Chondrocyte (in vitro differentiated cells): ENCODE measurements at regions not wholly inside any gene's neighbourhood (a gene's known extent, or its start where the extent isn't known, plus 50 kb on each side); places are given as distances from the start of the nearest gene placed in this dataset.

ENCODE experiments used
- DNase-seq: peaks from one replicate; pipeline ENCODE4 v3.0.0; 2021; ENCODE audit warnings: mixed read lengths, low spot score
- H3K27ac Mint-ChIP-seq: one replicate; pipeline ENCODE4 v1.8.0; 2021; ENCODE audit warnings: mild to moderate bottlenecking, moderate library complexity, mixed read lengths; ENCODE audit not compliant: unreplicated experiment
- H3K27me3 Mint-ChIP-seq: 2 replicates; pipeline ENCODE4 v1.8.0; 2021; ENCODE audit warnings: low read depth, mixed read lengths
- H3K36me3 Mint-ChIP-seq: 2 replicates; pipeline ENCODE4 v1.8.0; 2021; ENCODE audit warnings: low read depth, mixed read lengths
- H3K4me1 Mint-ChIP-seq: 2 replicates; pipeline ENCODE4 v1.8.0; 2021; ENCODE audit warnings: low read depth, mild to moderate bottlenecking, mixed read lengths
- H3K4me3 Mint-ChIP-seq: one replicate; pipeline ENCODE4 v1.8.0; 2021; ENCODE audit warnings: mild to moderate bottlenecking, moderate library complexity, mixed read lengths; ENCODE audit not compliant: unreplicated experiment
- H3K9me3 Mint-ChIP-seq: 2 replicates; pipeline ENCODE4 v1.8.0; 2021; ENCODE audit warnings: low read depth, mixed read lengths
- TF ChIP-seq, protein P1 (sequence below): fragments of 200-600 bp; sonication (generic); IDR thresholded peaks from 2 replicates; pipeline ENCODE4 v1.5.0; 2021; ENCODE audit warnings: antibody characterized with exemption, mild to moderate bottlenecking, moderate library complexity

DNA sequence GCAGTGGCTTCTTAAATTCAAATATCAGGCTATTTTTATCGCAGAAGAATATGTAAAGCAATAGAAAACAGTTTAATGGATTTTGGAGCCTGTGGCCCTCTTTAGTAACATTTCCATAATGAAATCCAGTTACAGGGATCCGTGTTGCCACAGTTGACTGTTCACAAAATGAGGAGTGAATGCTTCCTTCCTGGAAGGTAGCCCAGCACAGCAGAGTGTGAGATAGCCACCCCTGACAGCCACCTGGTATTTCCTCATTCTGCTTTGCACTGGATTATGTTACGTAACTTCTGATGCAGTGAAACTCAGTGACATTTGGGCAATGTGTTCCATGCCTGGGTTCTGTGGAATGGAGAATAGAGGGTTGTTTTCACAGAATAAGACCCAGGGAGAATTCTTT lies 517.2 kb downstream of the RBFOX1 start:
- peaks cover 6% of the 10 kb centered on the region for H3K9me3 Mint-ChIP-seq
- H3K27me3 Mint-ChIP-seq: no peaks in the 10 kb centered on the region
- H3K4me3 Mint-ChIP-seq: no peak overlapping the region
- no peak for DNase-seq
- H3K36me3 Mint-ChIP-seq: no peaks in the 10 kb centered on the region
- TF ChIP-seq, protein P1, sequence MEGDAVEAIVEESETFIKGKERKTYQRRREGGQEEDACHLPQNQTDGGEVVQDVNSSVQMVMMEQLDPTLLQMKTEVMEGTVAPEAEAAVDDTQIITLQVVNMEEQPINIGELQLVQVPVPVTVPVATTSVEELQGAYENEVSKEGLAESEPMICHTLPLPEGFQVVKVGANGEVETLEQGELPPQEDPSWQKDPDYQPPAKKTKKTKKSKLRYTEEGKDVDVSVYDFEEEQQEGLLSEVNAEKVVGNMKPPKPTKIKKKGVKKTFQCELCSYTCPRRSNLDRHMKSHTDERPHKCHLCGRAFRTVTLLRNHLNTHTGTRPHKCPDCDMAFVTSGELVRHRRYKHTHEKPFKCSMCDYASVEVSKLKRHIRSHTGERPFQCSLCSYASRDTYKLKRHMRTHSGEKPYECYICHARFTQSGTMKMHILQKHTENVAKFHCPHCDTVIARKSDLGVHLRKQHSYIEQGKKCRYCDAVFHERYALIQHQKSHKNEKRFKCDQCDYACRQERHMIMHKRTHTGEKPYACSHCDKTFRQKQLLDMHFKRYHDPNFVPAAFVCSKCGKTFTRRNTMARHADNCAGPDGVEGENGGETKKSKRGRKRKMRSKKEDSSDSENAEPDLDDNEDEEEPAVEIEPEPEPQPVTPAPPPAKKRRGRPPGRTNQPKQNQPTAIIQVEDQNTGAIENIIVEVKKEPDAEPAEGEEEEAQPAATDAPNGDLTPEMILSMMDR: no peak
- no peaks in the 10 kb centered on the region for H3K4me1 Mint-ChIP-seq
- H3K27ac Mint-ChIP-seq: no peak overlapping the region

DNA sequence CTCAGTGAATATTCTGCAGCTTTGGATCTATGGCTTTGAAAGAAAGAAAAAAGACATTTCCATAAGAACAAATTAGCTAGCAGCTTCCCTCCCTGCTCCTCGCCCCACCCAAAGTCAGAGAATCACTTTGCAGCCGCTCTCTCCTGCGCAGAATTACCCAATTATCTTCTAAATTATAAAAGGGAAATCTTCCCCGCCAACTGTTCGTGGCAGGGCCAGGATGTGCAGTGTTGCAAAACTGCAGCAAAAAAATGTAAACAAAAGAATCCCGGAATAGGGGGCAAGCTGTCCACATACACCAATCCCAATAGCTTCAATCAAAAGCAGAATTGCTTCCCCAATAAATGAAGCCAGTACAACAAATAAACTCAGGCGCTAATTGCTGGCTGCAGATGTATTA lies 510.6 kb downstream of the RBFOX1 start:
- Mint-ChIP-seq H3K27ac (no peak overlapping the region), H3K4me3 (no peak overlapping the region), H3K36me3 (no peaks in the 10 kb centered on the region), H3K27me3 (no peaks in the 10 kb centered on the region), H3K9me3 (peaks cover 20% of the 10 kb centered on the region), H3K4me1 (no peaks in the 10 kb centered on the region)
- DNase-seq: no peak
- TF ChIP-seq, protein P1: no peak

DNA sequence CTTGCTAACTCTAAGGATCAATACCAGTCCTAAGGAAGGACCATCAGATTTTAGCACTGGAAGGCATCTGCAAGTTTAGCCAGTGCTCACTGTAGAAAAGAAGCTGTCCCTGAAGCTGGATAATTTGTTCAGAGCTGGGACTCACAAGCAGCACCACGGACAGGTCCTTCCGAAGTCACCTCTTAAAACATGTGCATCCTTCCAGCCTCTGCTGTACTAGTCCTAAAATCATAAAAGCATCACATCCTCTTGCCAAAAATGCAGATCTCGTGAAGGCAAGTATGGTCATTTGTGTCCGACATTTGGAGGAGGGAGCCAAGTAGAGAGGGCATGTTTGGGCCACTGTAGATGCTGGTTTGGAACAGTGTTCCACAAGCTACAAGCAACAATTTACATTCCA lies 506.9 kb downstream of the RBFOX1 start:
- no peaks in the 10 kb centered on the region for H3K36me3 Mint-ChIP-seq
- peaks cover 16% of the 10 kb centered on the region for H3K9me3 Mint-ChIP-seq
- no peak for DNase-seq
- no peak overlapping the region for H3K4me3 Mint-ChIP-seq
- no peaks in the 10 kb centered on the region for H3K27me3 Mint-ChIP-seq
- no peak overlapping the region for H3K27ac Mint-ChIP-seq
- H3K4me1 Mint-ChIP-seq: no peaks in the 10 kb centered on the region
- TF ChIP-seq, protein P1: no peak

DNA sequence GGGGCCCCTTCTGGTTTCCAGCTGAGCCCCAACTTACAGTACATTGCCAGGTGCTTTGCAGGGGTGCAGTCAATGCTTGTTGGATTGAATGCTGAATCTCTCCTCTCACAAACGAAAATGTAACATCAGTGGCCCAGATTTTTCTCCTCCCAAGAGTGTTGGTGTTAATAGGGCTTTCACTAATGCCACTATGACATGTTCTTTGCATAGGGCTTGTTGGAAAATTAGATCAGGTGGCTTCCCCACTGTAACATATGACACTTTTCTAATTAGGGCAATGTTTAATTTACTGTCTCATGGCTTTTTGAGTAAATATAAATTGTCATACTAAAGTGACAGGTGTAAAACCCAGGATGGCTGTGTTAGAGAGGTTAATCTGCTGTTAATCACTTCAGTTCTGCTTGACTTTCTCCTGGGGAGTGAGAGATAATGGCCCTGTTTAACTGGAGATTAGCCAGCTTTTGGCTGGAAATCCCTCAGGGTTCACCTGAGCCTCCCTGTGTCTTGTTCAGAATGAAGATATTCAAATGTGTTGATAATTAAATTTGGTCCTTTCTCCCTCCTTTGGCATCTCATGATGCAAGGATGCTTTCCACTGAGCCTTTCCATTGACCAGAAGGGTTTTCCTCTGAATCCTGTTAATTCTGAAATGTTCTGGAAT lies 502.3 kb downstream of the RBFOX1 start:
- no peak overlapping the region for H3K4me3 Mint-ChIP-seq
- peaks cover 7% of the 10 kb centered on the region for H3K9me3 Mint-ChIP-seq

DNA sequence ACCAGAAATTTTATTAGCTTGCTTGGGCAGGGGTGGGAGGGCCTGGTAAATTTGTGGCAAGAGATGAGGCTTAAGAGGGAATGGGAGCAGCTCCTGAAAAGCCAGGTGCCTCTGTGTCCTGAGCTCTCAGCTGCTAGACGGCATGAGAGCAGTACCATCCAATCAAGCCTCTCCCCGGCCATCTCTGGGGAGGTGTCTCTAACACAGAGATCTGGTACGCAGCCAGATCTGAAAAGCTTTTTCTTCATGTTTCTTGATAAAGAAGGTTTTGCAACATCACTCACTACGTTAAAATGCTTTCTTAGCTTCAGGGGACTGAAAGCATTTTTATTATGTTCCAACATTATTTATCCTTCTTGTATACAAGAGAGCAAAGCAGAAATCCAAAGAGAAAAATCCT lies 488.2 kb downstream of the RBFOX1 start:
- H3K9me3 Mint-ChIP-seq: peaks cover 6% of the 10 kb centered on the region
- no peaks in the 10 kb centered on the region for H3K27me3 Mint-ChIP-seq
- H3K36me3 Mint-ChIP-seq: no peaks in the 10 kb centered on the region
- no peak overlapping the region for H3K4me3 Mint-ChIP-seq
- H3K27ac Mint-ChIP-seq: no peak overlapping the region
- no peaks in the 10 kb centered on the region for H3K4me1 Mint-ChIP-seq
- TF ChIP-seq, protein P1: no peak
- no peak for DNase-seq

More for the DNA sequence above, 502.3 kb downstream of the RBFOX1 start:
- no peaks in the 10 kb centered on the region for H3K4me1 Mint-ChIP-seq
- no peak for DNase-seq
- H3K27ac Mint-ChIP-seq: no peak overlapping the region
- H3K36me3 Mint-ChIP-seq: no peaks in the 10 kb centered on the region
- H3K27me3 Mint-ChIP-seq: no peaks in the 10 kb centered on the region
- TF ChIP-seq, protein P1: no peak
